GM23338 (cell line): ENCODE measurements at regions not wholly inside any gene's neighbourhood (a gene's known extent, or its start where the extent isn't known, plus 50 kb on each side); places are given as distances from the start of the nearest gene placed in this dataset.

Experiments
- ETS1 ChIP-seq: IDR thresholded peaks from 2 replicates; pipeline ENCODE4 v1.6.1; 2016; ENCODE audit warnings: antibody characterized with exemption
- EZH2 ChIP-seq: fragments of 200-600 bp; sonication (generic); IDR thresholded peaks from one replicate; pipeline ENCODE4 v1.8.0; 2017; ENCODE audit warnings: antibody characterized with exemption, mild to moderate bottlenecking, low read depth; ENCODE audit not compliant: unreplicated experiment
- POLR2AphosphoS5 ChIP-seq: IDR thresholded peaks from 2 replicates; pipeline ENCODE4 v1.6.1; 2016; ENCODE audit warnings: antibody characterized with exemption, low read depth

GRCh38 chr2:223418604-223419199 is 183.5 kb downstream of the SCG2 start:
- TF ChIP-seq POLR2AphosphoS5 (no peak), ETS1 (no peak), EZH2 (no peak)
